DND-41 (cell line): ENCODE measurements at regions not wholly inside any gene's neighbourhood (a gene's known extent, or its start where the extent isn't known, plus 50 kb on each side); places are given as distances from the start of the nearest gene placed in this dataset.

Experiments
- ATAC-seq: fragments of 200-7000 bp; cut with Tn5 transposase; 3 replicates; pipeline ENCODE4 v1.9.1; 2021; ENCODE audit warnings: low read depth; ENCODE audit not compliant: insufficient read depth
- DNase-seq: peaks from one replicate; pipeline ENCODE4 v3.0.0-alpha.2; 2020
- H2AFZ ChIP-seq: 2 replicates; pipeline ENCODE4 v1.6.0; 2012; ENCODE audit warnings: low read depth, low read length
- H3K27ac ChIP-seq: 2 replicates; pipeline ENCODE4 v1.5.1; 2012; ENCODE audit warnings: low read length, inconsistent platforms
- H3K27me3 ChIP-seq: fragments of 200-600 bp; sonication (generic); 2 replicates; pipeline ENCODE4 v1.6.0; 2012; ENCODE audit warnings: low read length, mild to moderate bottlenecking, inconsistent platforms; ENCODE audit not compliant: insufficient read depth, poor library complexity
- H3K36me3 ChIP-seq: 2 replicates; pipeline ENCODE4 v1.5.1; 2012; ENCODE audit warnings: low read length, inconsistent platforms; ENCODE audit not compliant: insufficient read depth
- H3K4me1 ChIP-seq: 2 replicates; pipeline ENCODE4 v1.5.1; 2012; ENCODE audit warnings: mild to moderate bottlenecking, low read length; ENCODE audit not compliant: insufficient read depth
- H3K4me2 ChIP-seq: 2 replicates; pipeline ENCODE4 v1.6.0; 2012; ENCODE audit warnings: mild to moderate bottlenecking, moderate library complexity, low read length, inconsistent platforms; ENCODE audit not compliant: insufficient read depth
- H3K4me3 ChIP-seq, 2 experiments: fragments of 200-600 bp in 1 of 2; shearing (Covaris generic) in 1 of 2; 2 replicates each; pipeline ENCODE4 v1.5.1; 2012 to 2016; ENCODE audit warnings: inconsistent platforms in 2 of 2, low read length in 2 of 2, mild to moderate bottlenecking in 2 of 2, low read depth in 1 of 2, moderate library complexity in 1 of 2
- H3K79me2 ChIP-seq: 2 replicates; pipeline ENCODE4 v1.6.0; 2012; ENCODE audit warnings: low read length, inconsistent platforms; ENCODE audit not compliant: insufficient read depth
- H3K9ac ChIP-seq: 2 replicates; pipeline ENCODE4 v1.6.0; 2012; ENCODE audit warnings: low read depth, mild to moderate bottlenecking, inconsistent platforms, low read length, moderate library complexity
- H3K9me3 ChIP-seq: 2 replicates; pipeline ENCODE4 v1.5.1; 2012; ENCODE audit warnings: low read length, moderate library complexity, mild to moderate bottlenecking, inconsistent platforms; ENCODE audit not compliant: insufficient read depth, severe bottlenecking
- H4K20me1 ChIP-seq: 2 replicates; pipeline ENCODE4 v1.6.0; 2012; ENCODE audit warnings: low read length; ENCODE audit not compliant: insufficient read depth
- CTCF ChIP-seq: IDR thresholded peaks from 2 replicates; pipeline ENCODE4 v1.5.1; 2012; ENCODE audit warnings: borderline replicate concordance, low read length, moderate library complexity, mild to moderate bottlenecking; ENCODE audit not compliant: poor library complexity, severe bottlenecking; ENCODE audit errors: extremely low read depth
- EZH2 ChIP-seq: IDR thresholded peaks from 3 replicates; pipeline ENCODE4 v1.6.1; 2012; ENCODE audit warnings: borderline replicate concordance, low read depth, mild to moderate bottlenecking, moderate library complexity, low read length, inconsistent platforms; ENCODE audit not compliant: severe bottlenecking

GRCh38 chr5:168168978-168169698 lies 122.3 kb upstream of the WWC1 start:
- TF ChIP-seq CTCF (no peak), EZH2 (no peak)
- no peak for DNase-seq

GRCh38 chr5:168169791-168170190 lies 121.7 kb upstream of the WWC1 start:
- H3K4me1 ChIP-seq: no peaks in the 10 kb centered on the region
- no peak overlapping the region for H2AFZ ChIP-seq
- no peak for ATAC-seq
- H4K20me1 ChIP-seq: no peaks in the 10 kb centered on the region
- no peaks in the 10 kb centered on the region for H3K79me2 ChIP-seq
- no peaks in the 10 kb centered on the region for H3K9me3 ChIP-seq
- no peak overlapping the region for H3K9ac ChIP-seq
- no peak for TF ChIP-seq EZH2
- no peak for TF ChIP-seq CTCF
- no peak for DNase-seq
- no peak overlapping the region for H3K27ac ChIP-seq
- H3K4me3 ChIP-seq: no peak overlapping the region
- no peaks in the 10 kb centered on the region for H3K36me3 ChIP-seq
- no peaks in the 10 kb centered on the region for H3K27me3 ChIP-seq
- H3K4me2 ChIP-seq: no peak overlapping the region

More at GRCh38 chr5:168168978-168169698, 122.3 kb upstream of the WWC1 start:
- no peaks in the 10 kb centered on the region for H3K9me3 ChIP-seq
- H3K79me2 ChIP-seq: no peaks in the 10 kb centered on the region
- no peak overlapping the region for H3K27ac ChIP-seq
- H2AFZ ChIP-seq: no peak overlapping the region
- H4K20me1 ChIP-seq: no peaks in the 10 kb centered on the region
- H3K36me3 ChIP-seq: no peaks in the 10 kb centered on the region
- no peaks in the 10 kb centered on the region for H3K4me1 ChIP-seq
- H3K4me3 ChIP-seq: no peak overlapping the region
- no peak overlapping the region for H3K9ac ChIP-seq
- no peaks in the 10 kb centered on the region for H3K27me3 ChIP-seq
- H3K4me2 ChIP-seq: no peak overlapping the region
- ATAC-seq: no peak

GRCh38 chr5:168171901-168172759 lies 119.3 kb upstream of the WWC1 start:
- ATAC-seq (no peak), DNase-seq (no peak)
- Histone ChIP-seq H3K4me1 (no peaks in the 10 kb centered on the region), H3K27me3 (no peaks in the 10 kb centered on the region), H3K36me3 (no peaks in the 10 kb centered on the region), H3K27ac (no peak overlapping the region), H3K9ac (no peak overlapping the region), H3K9me3 (no peaks in the 10 kb centered on the region), H3K4me3 (no peak overlapping the region), H2AFZ (no peak overlapping the region), H3K79me2 (no peaks in the 10 kb centered on the region), H3K4me2 (no peak overlapping the region), H4K20me1 (no peaks in the 10 kb centered on the region)
- TF ChIP-seq CTCF: no peak
- TF ChIP-seq EZH2: no peak
